Stimulated activated CD4-positive, alpha-beta T cell treated with anti-CD3 and anti-CD28 coated beads, Interleukin-1b, Interleukin-23, amount 100 ng/mL, for 24 hours (primary cell): ENCODE measurements at regions not wholly inside any gene's neighbourhood (a gene's known extent, or its start where the extent isn't known, plus 50 kb on each side); places are given as distances from the start of the nearest gene placed in this dataset.

Experiments used
- DNase-seq, 4 experiments: peaks; one replicate each; pipeline ENCODE4 v3.0.0-alpha.2; 2020; ENCODE audit warnings: low read depth in 4 of 4, low spot score in 1 of 4

GRCh38 chr2:38509947-38510326 lies 92.8 kb downstream of the HNRNPLL start:
- DNase-seq: no peak

GRCh38 chr2:38509314-38509946 lies 93.3 kb downstream of the HNRNPLL start:
- no peak for DNase-seq

GRCh38 chr2:38508311-38509039 lies 94.3 kb downstream of the HNRNPLL start:
- peak; percentile 52 to 78 (median 66) for DNase-seq

- DNase-seq: no peak
These were observed 95.0 kb downstream of the HNRNPLL start for GRCh38 chr2:38507712-38508111.

GRCh38 chr2:38505779-38506178 lies 96.9 kb downstream of the HNRNPLL start:
- DNase-seq: no peak

- no peak for DNase-seq
These were observed 98.6 kb downstream of the HNRNPLL start for GRCh38 chr2:38504169-38504568.

GRCh38 chr2:38502107-38502506 lies 100.6 kb downstream of the HNRNPLL start:
- no peak for DNase-seq

GRCh38 chr2:38500283-38500634 lies 102.5 kb downstream of the HNRNPLL start:
- no peak for DNase-seq

GRCh38 chr2:38499548-38500282 lies 103.0 kb downstream of the HNRNPLL start:
- no peak for DNase-seq

GRCh38 chr2:38498045-38498481 lies 104.7 kb downstream of the HNRNPLL start:
- DNase-seq: no peak

- DNase-seq: no peak
These were observed 105.1 kb downstream of the HNRNPLL start for GRCh38 chr2:38497670-38498037.

- DNase-seq: no peak
These were observed 105.6 kb downstream of the HNRNPLL start for GRCh38 chr2:38496927-38497669.

- DNase-seq: no peak
These were observed 106.8 kb downstream of the HNRNPLL start for GRCh38 chr2:38495880-38496279.

- DNase-seq: no peak
These were observed 108.3 kb downstream of the HNRNPLL start for GRCh38 chr2:38494394-38494793.

- DNase-seq: no peak
These were observed 110.6 kb downstream of the HNRNPLL start for GRCh38 chr2:38492042-38492615.

- no peak for DNase-seq
These were observed 111.3 kb downstream of the HNRNPLL start for GRCh38 chr2:38491436-38491835.

- no peak for DNase-seq
These were observed 112.8 kb upstream of the ATL2 start for GRCh38 chr2:38489846-38490245.

GRCh38 chr2:38487852-38488251 lies 110.8 kb upstream of the ATL2 start:
- DNase-seq: no peak

- DNase-seq: no peak
These were observed 109.3 kb upstream of the ATL2 start for GRCh38 chr2:38486213-38487026.

GRCh38 chr2:38485734-38486133 lies 108.7 kb upstream of the ATL2 start:
- DNase-seq: no peak
